Neural progenitor cell (in vitro differentiated cells): ENCODE measurements at regions not wholly inside any gene's neighbourhood (a gene's known extent, or its start where the extent isn't known, plus 50 kb on each side); places are given as distances from the start of the nearest gene placed in this dataset.

ENCODE experiments used
- EZH2 ChIP-seq: fragments of 200-600 bp; sonication (generic); IDR thresholded peaks from 2 replicates; pipeline ENCODE4 v1.6.1; 2017; ENCODE audit warnings: antibody characterized with exemption, mild to moderate bottlenecking, moderate library complexity
- EZH2phosphoT487 ChIP-seq: fragments of 200-600 bp; sonication (generic); IDR thresholded peaks from 2 replicates; pipeline ENCODE4 v1.6.1; 2017; ENCODE audit warnings: antibody characterized with exemption
- TF ChIP-seq, protein P1 (sequence below): fragments of 200-600 bp; sonication (generic); IDR thresholded peaks from 2 replicates; pipeline ENCODE4 v1.5.1; 2017; ENCODE audit warnings: antibody characterized with exemption, mild to moderate bottlenecking

DNA sequence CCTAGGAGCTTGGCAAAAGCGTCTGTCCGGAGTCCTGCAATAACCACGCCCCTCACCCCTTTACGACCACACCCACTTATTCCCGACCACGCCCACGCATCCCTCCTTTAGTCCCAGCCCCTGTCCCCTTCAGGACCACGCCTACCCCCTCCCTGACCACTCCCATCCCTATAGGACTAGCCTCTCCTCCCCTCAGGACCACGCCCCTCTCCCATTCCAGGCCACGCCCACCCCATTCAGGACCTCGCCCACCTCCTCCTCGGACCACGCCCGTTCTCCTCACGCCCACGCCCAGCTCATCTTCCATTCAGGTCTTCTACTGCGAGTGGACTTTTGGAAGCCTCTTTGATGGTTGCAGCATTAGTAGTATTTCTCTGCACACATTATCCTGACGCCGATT lies 131.2 kb upstream of the STX18 start:
- TF ChIP-seq, protein P1, sequence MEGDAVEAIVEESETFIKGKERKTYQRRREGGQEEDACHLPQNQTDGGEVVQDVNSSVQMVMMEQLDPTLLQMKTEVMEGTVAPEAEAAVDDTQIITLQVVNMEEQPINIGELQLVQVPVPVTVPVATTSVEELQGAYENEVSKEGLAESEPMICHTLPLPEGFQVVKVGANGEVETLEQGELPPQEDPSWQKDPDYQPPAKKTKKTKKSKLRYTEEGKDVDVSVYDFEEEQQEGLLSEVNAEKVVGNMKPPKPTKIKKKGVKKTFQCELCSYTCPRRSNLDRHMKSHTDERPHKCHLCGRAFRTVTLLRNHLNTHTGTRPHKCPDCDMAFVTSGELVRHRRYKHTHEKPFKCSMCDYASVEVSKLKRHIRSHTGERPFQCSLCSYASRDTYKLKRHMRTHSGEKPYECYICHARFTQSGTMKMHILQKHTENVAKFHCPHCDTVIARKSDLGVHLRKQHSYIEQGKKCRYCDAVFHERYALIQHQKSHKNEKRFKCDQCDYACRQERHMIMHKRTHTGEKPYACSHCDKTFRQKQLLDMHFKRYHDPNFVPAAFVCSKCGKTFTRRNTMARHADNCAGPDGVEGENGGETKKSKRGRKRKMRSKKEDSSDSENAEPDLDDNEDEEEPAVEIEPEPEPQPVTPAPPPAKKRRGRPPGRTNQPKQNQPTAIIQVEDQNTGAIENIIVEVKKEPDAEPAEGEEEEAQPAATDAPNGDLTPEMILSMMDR = no peak
- no peak for TF ChIP-seq EZH2
- TF ChIP-seq EZH2phosphoT487 = no peak
